Occipital lobe (tissue), 1 donor: ENCODE measurements at regions not wholly inside any gene's neighbourhood (a gene's known extent, or its start where the extent isn't known, plus 50 kb on each side); places are given as distances from the start of the nearest gene placed in this dataset.
A peak's percentile ranks its signal among the peaks of the same experiment; 100 is the strongest.
"Not testable (repeated sequence)": the region's sequence is repeated elsewhere in the genome, so short reads cannot be mapped to it uniquely, and the experiment has no call there.

ENCODE experiments used
- DNase-seq: peaks from one replicate; lab custom pipeline; 2025; lab: John Stamatoyannopoulos, UW

- DNase-seq, result no peak
These were observed 69.2 kb downstream of the LYZL2 start for GRCh38 chr10:30560326-30560725.

DNA sequence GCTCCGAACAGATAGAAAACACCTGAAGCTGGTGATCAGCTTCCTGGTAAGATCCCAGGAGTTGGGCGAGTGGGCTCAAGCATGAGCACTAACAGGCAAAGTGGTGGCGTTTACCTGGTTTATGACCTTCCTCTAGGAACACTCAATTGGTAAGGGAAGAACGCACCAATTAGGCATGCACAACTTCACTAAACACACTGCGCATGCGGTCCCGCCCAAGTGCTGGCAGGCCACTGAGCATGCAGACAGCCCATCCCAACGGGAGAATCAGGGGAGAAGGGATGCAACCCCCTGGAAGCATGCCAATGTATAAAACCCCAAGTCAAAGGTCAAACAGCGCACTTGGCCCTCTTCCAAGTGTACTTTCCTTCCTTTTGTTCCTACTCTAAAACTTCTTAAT, 70.4 kb downstream of the LYZL2 start:
- no peak for DNase-seq

DNA sequence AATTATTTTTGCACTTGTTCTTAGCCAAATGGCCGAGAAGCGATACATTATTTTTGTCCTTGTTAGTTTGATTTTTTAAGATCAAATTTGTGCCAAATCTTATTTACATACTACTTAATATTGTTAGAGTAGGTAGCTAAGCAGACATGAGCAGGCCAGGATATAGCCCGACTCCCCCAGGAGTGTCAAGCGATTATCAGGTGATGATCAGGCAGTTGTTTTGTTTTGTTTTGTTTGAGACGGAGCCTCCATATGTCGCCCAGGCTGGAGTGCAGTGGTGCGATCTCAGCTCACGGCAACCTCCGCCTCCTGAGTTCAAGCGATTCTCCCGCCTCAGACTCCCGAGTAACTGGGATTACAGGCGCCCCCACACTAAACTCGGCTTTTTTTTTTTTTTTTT, 71.1 kb downstream of the LYZL2 start:
- DNase-seq, result no peak

DNA sequence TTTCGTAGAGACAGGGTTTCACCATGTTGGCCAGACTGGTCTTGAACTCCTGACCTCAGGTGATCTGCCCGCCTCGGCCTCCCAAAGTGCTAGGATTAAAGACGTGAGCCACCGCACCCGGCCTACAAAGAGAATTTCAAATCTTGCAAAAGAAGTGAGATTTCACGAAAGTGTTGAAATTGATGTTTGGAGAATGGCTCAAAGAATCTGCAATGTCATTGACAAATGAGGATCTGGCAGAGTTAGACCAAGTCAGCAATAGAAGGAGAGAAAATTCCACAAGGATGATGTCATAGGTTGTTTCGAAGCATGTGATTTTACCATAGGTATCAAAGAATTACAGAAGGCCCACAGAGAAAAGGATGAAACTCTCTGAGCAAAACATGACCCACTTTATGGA, 71.7 kb downstream of the LYZL2 start:
- DNase-seq, result no peak

DNA sequence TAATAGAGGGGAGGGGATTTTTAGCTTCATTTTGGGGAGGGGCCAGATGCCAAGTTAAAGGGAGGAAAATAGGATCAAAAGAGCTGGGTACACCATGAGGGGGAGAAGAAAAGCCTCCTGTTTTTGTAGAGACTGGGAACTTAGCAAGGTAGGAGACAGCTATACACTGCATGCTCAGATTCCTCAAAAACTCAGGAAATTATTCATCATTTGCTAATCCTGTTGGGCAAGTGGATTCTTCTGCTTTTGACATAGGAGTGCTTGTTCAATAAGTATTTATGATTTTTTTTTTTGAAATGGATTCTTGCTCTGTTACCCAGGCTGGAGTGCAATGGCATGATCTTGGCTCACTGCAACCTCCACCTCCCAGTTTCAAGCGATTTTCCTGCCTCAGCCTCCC, 73.4 kb downstream of the LYZL2 start:
- DNase-seq, result no peak

GRCh38 chr10:30555465-30555864, 74.1 kb downstream of the LYZL2 start:
- no peak for DNase-seq

GRCh38 chr10:30554440-30554825, 75.1 kb downstream of the LYZL2 start:
- no peak for DNase-seq

DNA sequence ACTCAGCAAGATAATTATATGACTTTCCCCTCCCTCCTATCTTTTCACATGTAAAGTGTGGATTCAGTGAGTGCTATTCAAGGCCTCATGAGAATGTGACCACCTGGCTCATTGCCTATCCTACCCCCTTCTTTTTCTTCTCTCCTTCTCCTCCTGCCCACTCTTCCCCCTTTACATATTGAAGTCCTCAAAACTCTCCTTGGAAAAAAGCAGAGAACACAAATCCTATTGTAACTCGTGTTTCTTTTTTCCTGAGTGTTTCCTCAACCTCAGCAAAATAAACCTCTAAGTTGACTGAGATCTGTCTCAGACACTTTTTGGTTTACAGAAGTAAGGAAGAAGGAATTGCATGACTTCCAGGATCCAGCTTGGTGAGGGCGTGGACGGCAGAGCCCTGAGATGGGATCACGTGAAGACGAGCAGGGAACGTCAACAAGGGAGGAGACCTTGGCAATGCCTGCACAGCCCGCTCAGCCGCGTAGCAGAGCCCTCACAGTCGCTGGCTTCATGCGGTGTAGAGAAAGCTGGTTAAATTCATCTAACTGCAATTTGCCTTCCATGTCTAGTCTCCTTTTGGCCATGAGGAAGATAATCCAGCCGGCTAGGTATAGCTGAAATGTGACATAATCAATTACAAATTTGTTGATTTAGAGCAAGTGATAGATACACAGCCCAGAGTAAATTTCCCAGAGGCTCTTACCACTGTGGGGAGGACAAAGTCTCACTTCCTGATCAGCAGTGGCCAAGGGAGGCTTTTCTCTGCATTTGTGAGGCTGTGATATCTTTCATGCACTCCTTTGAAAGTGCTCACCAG, 75.7 kb downstream of the LYZL2 start:
- DNase-seq, result peak; percentile 3

DNA sequence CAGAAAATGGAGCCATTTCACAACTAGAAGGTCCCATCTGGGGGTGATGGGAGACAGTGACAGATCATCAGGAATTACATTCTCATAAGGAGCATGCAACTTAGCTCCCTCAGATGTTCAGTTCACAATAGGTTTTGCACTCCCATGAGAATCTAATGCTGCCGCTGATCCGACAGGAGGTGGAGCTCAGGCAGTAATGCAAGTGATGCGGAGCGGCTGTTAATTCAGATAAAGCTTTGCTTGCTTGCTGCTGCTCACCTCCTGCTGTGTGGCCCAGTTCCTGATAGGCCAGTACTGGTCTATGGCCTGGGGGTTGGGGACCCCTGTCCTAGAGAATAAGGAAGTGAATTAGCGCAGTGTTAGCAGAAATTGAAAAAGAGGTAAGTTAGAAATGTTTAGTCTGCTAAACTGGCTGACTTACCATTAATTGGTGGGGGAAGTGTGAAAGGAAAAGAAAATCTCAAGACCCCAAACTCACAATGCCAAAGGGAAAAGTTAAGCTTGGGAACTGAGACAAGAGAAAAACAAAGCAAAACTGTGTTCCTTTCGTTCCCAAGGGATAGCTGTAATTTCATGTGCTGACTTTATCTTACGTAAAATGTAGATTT, 76.4 kb downstream of the LYZL2 start:
- no peak for DNase-seq

GRCh38 chr10:30550967-30551815, 78.4 kb downstream of the LYZL2 start:
- DNase-seq, result no peak

DNA sequence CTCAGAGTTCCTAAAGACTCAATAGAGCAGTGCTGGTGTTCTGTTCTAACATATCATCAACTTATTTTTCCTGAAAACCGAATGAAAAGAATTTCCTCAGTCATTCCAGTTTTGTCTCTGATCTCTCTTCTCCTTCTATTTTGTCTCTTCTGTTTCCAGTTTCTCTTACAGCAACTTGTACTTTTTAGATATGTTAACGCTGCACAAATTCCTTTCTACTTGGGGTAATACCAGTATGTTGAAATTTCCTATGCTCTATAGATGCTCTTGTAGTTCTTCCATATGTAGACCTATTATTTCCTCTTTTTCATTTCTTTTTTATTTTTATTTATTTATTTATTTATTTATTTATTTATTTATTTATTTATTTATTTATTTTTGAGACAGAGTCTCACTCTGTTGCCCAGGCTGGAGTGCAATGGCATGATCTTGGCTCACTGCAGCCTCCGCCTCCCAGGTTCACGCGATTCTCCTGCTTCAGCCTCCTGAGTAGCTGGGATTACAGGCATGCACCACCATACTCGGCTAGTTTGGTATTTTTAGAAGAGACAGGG, 80.3 kb downstream of the LYZL2 start:
- not testable (repeated sequence) for DNase-seq

GRCh38 chr10:30546511-30546910, 83.0 kb downstream of the LYZL2 start:
- no peak for DNase-seq

DNA sequence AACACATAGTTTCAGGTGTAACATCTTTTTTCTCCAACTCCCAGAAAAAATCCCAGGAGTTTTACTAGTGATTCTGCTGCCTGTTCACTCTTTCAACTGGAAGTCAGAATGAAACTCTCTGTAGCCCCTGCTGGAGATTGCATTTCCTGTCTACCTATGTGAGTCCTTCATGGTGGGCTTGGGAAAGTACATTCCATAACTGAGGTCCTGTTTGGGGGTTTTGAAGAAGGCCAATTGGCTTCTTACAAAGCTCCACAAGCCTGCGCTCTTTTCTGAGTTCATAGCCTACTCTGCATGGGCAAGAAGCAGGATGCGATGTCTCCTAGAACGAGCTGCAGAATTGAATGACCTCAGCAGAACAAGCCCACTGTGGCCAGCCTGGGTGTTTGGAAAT, 86.7 kb downstream of the LYZL2 start:
- no peak for DNase-seq

DNA sequence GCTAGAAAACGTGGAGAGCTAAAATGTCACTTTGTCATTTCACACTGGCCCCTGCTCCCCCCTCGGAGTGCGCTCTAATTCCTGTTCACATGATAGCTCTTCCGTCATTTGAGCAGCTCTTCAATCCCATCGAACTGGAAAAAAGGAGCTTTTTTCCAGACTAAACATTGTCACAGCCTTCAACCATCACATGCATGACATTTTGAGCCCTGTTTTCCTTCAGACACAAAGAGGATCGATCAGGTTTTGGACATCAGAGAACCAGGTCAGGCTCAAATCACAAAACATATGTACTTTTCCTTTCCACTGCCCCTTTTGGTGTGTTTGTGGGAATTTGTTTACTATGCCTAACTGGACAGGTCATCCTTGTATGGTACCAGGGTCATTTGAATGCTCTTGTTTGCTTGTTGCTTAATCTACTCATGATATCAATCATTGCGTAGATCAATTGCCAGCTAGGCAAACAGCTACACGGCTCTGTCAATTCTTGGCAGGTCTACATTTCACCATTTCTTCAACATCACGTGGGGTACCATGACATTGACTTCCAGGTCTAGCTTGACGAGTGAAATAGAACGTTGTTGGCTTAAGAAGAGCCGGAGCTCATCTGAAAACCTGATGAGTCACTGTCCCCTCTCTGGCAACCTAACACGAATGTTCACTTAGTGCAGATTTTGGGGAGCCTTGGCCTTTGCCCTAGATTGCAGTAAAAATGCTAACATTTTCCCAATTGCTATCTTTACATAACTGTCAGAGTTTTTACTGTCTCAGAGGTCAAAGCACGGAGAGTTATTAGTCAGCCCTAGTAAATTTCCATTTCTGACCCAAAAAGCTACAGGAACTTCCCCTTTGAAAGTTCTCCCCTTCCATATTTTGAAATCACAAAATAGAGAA, 87.3 kb downstream of the LYZL2 start:
- no peak for DNase-seq

DNA sequence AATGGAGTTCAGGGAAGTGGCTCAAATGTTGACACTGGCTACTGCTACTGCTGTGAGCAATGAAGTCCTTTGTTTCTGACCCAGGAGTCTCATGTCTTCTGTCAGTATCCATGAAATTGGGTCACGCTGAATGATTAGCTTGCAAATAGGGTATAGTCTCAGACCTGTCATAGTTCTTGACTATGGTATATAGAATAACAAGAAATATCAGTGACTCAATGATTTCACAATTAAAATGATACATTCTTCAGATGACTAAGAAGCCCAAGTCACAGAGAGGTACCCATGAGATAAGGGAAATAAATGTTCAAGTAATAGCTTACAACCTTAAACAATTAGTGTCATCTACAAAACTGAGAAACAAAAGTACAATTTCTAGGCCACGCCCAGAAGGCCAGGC, 89.3 kb downstream of the LYZL2 start:
- no peak for DNase-seq

DNA sequence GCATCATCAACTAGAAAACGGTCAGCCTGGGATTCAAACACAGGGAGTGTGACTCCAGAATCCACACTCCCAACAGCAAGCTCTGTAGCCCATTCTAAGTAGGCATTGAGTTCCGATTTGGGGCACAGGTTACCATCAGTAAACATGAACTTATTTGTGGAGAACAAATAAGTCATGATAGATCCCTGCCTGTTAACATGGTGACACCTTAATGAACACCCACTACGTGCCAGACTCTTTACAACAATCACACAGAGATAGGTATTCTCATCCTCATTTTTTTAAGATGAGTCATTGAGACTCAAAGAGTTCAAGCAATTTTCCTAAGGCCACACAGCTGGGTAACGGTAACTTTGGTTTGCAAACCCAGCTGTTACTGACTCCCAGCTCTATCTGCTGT, 91.5 kb downstream of the LYZL2 start:
- DNase-seq, result no peak

DNA sequence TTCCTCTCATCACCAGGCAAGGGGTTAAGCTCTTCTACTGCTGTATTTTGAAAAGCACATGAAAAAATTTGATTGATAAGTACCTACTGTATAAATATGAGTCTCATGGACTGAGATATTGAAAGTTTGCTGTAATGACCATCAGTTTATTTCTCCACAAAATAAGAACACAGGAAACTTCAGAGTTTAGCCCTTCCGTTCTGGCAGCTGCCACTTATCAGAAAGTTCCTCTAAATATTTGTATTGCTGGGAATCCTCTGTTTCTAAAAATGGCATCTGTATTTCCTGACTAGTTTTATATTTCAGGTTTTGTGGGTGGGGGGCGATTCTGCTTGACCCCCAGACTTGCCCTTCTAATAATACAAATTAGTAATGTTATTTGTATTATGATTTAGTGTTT, 92.0 kb downstream of the LYZL2 start:
- no peak for DNase-seq

DNA sequence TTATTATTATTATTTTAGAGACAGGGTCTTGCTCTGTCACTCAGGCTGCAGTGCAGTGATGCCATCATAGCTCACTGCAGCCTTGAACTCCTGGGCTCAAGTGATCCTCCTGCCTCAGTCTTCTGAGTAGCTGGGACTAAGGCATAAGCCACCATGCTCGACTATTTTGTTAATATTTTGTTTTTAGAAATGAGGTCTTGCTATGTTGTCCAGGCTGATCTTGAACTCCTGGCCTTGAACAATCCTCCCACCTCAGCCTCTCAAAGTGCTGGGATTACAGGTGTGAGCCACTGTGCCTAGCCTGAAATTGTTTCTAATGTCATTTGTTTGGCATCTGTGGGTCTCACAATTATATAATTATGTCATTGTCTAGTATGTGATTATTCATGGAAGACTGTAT, 92.4 kb downstream of the LYZL2 start:
- not testable (repeated sequence) for DNase-seq

DNA sequence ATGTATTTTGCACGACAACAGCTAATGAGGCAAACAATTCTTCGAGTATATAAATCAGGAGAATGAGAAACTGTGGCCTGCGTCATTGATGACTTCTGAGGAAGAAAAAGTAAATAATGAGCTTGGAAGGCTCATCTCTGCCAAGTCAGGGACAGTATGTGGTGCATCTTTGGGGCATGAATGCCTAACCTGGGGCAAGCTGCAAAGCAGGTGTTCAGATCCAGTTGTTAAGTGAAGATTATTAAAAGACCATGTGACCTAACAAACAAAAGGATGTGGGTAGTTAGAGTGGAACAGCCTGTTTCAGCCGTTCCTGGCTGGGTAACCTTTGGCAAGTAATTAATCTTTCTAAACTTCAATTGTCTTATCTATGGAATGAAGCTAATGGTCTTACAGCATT, 93.0 kb downstream of the LYZL2 start:
- no peak for DNase-seq

GRCh38 chr10:30535677-30536076, 93.9 kb downstream of the LYZL2 start:
- DNase-seq, result no peak
